Right forelimb (tissue), 1 donor: ENCODE measurements at regions not wholly inside any gene's neighbourhood (a gene's known extent, or its start where the extent isn't known, plus 50 kb on each side); places are given as distances from the start of the nearest gene placed in this dataset.
"Not testable (repeated sequence)": the region's sequence is repeated elsewhere in the genome, so short reads cannot be mapped to it uniquely, and the experiment has no call there.

Experiments used
- DNase-seq: peaks from one replicate; pipeline ENCODE4 v3.0.0-alpha.2; 2018

DNA sequence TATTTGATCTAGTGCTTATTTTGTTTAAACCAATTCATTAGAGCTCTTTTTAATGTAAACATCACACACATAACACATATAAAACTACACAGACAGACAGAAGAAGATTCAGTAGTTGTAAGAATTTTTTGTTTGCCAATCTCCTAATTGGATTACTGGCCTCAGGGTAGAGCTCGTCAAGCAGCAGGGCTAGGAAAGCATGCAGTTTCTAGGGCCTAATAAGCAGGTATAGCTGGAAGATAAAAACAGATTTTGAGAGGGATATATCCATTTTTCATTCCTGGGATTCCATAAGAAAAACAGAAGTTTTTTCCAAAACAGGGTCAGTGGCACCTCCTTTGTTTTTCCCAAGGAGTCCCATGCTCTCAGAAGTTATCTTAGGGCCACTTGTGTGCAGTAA is 265.2 kb upstream of the SGO1 start:
- no peak for DNase-seq

GRCh38 chr3:20450611-20451010 is 264.6 kb upstream of the SGO1 start:
- DNase-seq: no peak

DNA sequence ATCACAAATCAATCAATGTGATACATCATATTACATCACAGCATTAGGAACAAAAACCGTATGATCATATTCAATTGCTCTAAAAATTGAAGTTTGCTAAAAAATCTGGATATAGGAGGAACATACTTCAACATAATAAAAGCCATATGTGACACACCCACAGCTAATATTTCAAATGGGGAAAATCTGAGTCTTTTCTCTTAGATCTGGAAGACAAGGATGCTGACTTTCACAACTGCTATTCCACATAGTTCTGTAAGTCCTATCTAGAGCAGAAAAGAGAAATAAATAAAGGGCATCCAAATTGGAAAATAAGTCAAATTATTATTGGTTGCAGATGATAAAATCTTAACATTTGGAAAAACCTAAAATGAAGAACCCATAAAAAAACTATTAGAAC is 256.8 kb upstream of the SGO1 start:
- DNase-seq: no peak

- not testable (repeated sequence) for DNase-seq
Measured at GRCh38 chr3:20427268-20427667, 241.3 kb upstream of the SGO1 start.

GRCh38 chr3:20425138-20425537 is 239.1 kb upstream of the SGO1 start:
- DNase-seq: no peak

- no peak for DNase-seq
Measured at GRCh38 chr3:20424086-20424485, 238.1 kb upstream of the SGO1 start.

- no peak for DNase-seq
Measured at GRCh38 chr3:20422391-20422790, 236.4 kb upstream of the SGO1 start.

GRCh38 chr3:20417388-20418108 is 231.5 kb upstream of the SGO1 start:
- DNase-seq: no peak

GRCh38 chr3:20406611-20407011 is 220.6 kb upstream of the SGO1 start:
- DNase-seq: no peak

- no peak for DNase-seq
Measured at GRCh38 chr3:20405744-20406143, 219.7 kb upstream of the SGO1 start.

- no peak for DNase-seq
Measured at GRCh38 chr3:20405231-20405630, 219.2 kb upstream of the SGO1 start.

GRCh38 chr3:20404741-20405100 is 218.7 kb upstream of the SGO1 start:
- DNase-seq: no peak

GRCh38 chr3:20403986-20404740 is 218.2 kb upstream of the SGO1 start:
- DNase-seq: no peak

DNA sequence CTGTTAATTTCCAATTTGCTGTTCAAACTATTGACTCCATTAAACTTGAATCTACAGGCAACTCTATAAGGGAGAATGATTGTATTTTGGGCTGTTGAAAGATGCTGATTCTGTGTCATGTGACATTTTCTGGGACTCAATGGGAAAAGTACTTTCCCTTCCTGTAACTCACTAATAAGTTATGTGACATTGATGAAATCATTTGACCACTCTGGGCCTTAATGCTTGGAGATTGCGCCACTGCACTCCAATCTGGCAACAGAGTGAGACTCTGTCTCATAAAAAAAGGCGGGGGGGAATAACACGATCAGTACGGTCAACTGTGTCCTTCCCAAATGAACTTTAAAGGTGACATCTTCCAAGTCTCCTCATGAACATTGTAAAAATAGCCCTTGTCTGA is 215.2 kb upstream of the SGO1 start:
- DNase-seq: no peak

GRCh38 chr3:20400686-20401085 is 214.7 kb upstream of the SGO1 start:
- no peak for DNase-seq

DNA sequence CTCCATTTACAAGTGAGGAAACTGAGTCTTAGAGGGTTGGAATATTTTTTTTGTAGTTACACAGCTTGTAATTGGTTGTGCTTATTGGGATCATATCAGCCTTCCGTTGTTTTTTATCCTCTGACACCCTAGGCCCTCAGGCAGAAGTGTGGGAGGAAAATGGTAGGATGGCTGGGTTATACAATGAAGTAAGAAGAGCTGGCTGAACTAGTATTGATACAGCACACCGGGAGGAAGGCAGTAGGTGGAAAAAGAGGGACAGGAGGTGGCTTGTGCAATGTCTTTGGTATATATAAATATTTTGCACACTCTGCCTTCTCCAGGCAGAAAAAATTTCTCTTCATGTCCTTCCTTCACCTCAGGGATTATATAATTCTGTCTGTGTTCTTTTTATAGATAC is 214.3 kb upstream of the SGO1 start:
- no peak for DNase-seq

- DNase-seq: no peak
Measured at GRCh38 chr3:20396335-20396734, 210.3 kb upstream of the SGO1 start.

- DNase-seq: no peak
Measured at GRCh38 chr3:20395692-20396091, 209.7 kb upstream of the SGO1 start.

GRCh38 chr3:20394243-20394642 is 208.2 kb upstream of the SGO1 start:
- no peak for DNase-seq

DNA sequence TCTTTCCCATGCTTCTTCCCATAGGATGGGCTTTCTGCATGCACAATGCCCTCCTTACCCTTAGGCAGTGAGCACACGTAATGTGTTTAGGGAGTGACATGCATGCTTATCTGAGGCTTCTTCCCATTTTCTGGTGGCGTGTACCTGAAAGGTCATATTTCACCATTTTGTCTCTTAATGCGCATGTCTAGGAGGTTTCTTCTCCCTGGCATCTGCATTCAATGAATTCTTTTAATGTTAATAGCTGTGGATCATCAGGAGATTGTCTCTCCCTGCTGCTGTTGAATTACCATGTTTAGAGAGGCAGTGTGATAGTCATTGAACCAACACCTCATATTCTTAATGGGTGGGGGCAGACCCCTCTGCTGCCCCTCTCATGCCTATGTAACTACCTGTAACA is 205.6 kb upstream of the SGO1 start:
- DNase-seq: no peak

- DNase-seq: no peak
Measured at GRCh38 chr3:20388971-20389370, 203.0 kb upstream of the SGO1 start.

DNA sequence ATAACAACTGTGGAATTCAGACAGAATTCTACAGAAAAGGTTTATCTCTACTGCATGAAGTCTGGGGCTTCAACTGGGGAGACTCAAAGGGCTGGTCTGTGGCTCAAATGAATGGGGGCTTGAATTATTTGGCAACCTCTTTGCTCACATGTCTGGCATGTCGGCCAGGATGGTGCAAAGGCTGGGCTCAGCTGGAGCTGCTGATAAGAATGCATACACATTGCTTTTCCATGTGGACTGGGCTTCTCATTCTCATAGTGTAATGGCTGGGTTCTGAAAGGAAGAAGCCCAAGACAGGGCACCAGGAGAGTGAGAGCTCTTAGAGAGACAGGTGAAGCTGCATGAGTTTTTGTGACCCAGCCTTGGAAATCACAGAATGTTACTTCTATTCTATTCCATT is 194.3 kb upstream of the SGO1 start:
- no peak for DNase-seq

GRCh38 chr3:20378315-20378714 is 192.3 kb upstream of the SGO1 start:
- no peak for DNase-seq

GRCh38 chr3:20376665-20377217 is 190.7 kb upstream of the SGO1 start:
- no peak for DNase-seq
